ENCODE measurements at regions not wholly inside any gene's neighbourhood (a gene's known extent, or its start where the extent isn't known, plus 50 kb on each side); places are given as distances from the start of the nearest gene placed in this dataset.
"Not testable (repeated sequence)": the region's sequence is repeated elsewhere in the genome, so short reads cannot be mapped to it uniquely, and the experiment has no call there.

GRCh38 chr6:146939456-146939855, 264.8 kb upstream of the STXBP5 start:
- DNase-seq: not testable (repeated sequence)

DNA sequence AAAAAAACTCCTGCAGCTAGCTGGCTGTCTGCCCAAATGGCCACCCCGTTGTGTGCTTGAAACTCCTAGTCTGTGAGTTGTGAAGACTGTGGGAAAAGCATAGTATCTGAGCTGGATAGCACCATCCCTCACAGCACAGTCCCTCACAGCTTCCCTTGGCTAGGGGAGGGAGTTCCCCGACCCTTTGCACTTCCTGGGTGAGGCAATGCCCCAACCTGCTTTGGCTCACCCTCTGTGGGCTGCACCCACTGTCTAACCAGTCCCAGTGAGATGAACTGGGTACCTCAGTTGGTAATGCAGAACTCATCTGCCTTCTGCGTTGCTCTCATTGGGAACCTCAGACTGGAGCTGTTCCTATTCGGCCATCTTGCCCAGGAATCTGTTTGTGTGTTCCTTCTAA, 260.6 kb upstream of the STXBP5 start:
- no peak for DNase-seq

- DNase-seq: no peak
Measured at GRCh38 chr6:146944077-146944476, 260.1 kb upstream of the STXBP5 start.

DNA sequence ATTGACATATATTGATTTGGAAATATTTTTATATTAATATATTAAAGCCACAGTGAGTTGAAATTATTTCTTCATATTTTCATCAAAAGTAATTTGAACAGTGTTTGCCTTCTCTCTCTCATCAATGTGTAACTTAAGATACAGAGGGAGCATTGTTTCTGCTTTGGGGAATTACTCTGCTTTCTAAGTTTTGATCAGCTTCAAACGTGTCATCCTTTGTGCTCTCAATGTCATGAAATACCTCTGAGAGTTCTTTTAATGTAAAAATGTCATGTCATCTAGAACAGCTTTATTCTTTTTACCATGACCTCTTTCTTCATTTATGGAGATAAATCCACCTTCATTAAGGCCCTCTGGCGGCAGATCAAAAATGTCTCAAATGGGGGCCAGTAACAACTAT, 259.4 kb upstream of the STXBP5 start:
- no peak for DNase-seq

- no peak for DNase-seq
Measured at GRCh38 chr6:146946559-146946958, 257.7 kb upstream of the STXBP5 start.

DNA sequence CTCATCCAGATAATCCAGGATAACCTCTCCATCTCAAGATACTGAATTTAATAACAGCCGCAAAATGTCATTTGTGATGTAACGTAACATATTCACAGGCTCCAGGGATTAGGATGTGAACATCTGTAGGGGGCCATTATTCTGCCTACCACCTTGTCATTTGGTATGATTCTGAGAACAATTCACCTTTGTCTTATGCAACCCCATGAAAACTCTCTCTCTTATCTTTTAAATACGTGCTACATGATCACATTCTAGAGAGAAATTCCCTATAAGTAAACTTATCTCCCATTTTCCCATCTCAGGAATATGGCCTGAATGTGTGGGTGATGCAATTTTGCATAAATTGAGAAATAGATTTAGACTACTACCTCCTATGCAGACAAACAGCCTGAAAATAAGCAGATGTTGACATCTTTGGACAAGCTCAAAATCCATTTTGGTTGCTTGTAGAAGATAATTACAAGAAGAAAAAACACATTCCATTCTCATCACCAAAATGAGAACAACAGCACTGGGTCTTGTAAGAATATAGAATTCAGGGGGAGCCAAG, 255.4 kb upstream of the STXBP5 start:
- DNase-seq: no peak

DNA sequence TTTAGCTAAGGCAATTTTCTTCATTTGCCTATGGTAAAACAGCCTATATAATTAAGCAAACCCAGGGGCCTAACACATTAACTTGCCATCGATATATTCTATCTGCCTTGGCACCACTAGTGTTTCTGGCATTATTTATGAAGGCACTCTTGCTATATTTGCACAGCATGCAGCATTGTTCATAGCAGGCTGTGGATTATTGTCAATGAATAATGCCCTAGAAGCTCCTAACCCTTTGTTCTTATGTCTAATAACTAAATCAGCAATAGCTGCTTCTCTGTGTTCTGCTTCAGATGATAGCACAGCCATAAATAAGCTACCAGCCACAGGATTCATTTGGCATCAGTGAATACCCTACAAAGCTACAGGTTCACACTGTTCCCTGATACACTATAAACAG, 254.8 kb upstream of the STXBP5 start:
- DNase-seq: no peak

DNA sequence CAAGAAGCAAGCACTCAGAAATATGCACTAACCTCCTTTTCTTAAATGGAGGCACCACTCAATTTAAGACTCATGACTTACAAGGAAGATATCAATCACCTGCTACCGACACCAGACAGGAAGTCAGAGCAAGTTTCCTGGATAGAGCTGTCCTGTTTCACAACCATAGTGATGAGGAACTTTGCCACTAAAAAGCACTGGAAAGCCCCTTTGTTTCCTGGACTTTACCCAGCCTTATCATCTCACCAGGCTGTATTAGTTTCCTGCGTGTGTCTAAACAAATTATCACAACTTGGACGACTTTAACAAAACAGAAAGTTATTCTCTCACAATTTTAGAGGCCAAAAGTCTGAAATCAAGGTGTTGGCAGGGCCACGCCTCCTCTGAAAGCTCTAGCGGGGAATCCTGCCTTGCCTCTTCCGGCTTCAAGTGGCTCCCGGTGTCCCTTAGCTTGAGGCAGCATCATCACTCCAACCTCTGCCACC, 253.8 kb upstream of the STXBP5 start:
- no peak for DNase-seq

DNA sequence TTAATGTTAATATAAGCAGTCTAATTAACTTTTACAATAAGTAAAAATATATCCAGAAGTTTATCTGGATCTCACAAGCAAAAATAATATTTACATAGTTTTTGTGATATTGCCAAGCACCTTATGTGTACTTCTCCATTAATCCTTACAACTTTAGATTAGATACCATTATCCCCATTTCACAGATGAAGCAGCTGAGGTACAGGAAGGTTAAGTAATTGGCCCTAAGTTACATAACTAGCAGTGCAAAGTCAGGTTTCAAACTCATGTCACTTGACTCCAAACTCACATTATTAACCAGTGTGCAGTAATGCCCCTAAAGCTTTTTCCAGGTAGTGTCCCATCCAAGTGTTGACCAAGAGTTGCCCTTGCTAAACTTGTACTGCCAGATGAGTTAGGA, 248.6 kb upstream of the STXBP5 start:
- no peak for DNase-seq

DNA sequence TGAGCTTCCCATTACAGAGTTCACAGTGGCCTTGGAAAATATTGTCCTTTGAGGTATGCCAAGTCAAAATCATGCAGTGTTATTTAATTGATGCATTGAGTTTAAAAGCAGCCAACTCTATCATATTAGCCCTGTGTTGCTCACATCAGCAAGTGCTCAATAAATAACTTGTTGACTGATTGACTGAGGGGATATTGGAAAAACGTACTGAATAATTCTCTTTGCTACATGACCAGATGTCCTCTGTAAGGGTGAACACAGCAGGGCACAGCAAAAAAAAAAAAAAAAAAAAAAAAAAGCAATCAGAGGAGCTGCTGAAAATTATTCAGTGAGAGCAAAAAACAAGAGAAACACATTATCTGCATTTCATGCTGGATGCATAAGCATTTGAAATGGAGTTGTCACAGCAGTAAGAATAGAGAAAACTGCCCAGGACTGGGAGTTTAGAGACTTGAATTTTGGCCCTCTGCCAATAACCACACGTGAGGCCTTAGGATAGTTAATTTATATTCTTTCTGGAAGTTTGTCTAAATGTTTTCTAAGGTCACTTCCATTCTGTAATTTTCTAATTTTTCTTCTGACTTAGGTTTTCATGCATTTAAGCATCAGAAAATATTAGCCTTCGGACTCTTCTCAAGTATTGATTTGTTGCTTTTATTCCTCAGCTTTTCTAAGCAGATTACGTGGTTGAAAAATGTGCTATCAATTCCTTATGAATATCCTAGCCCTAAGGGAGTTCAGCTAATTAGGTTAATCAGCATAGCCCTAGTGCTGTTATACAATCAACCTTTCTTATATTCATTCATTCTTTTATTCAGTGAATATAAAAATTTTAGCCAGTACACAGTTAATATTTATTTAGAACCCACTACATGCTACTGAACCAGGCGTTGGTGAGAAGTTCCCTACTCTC, 246.8 kb upstream of the STXBP5 start:
- no peak for DNase-seq

- no peak for DNase-seq
Measured at GRCh38 chr6:146961831-146962230, 242.4 kb upstream of the STXBP5 start.

GRCh38 chr6:146962329-146962728, 241.9 kb upstream of the STXBP5 start:
- no peak for DNase-seq

DNA sequence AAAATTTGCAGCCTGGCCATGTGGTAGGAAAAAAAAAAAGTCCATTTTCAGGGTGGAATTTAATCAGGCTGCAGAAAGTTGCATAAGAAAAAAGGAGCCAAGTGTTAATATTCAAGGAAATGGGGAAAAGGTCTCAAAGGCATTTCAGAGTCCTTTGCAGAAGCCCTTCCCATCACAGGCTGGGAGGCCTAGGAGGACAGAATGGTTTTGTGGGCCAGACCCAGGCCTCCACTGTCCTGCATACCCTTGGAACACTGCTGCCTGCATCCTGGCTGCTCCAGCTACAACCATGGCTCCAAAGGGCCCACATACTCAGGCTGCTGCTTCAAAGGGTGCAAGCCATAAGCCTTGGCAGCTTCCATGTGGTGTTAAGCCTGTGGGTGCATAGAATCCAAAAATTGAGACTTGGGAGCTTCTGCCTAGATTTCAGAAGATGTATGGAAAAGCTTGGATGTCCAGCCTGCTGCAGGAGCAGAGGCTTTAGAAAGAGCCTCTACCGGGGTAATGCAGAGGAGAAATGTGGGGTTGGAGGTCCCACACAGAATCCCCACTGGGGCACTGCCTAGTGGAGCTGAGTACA, 239.0 kb upstream of the STXBP5 start:
- no peak for DNase-seq

DNA sequence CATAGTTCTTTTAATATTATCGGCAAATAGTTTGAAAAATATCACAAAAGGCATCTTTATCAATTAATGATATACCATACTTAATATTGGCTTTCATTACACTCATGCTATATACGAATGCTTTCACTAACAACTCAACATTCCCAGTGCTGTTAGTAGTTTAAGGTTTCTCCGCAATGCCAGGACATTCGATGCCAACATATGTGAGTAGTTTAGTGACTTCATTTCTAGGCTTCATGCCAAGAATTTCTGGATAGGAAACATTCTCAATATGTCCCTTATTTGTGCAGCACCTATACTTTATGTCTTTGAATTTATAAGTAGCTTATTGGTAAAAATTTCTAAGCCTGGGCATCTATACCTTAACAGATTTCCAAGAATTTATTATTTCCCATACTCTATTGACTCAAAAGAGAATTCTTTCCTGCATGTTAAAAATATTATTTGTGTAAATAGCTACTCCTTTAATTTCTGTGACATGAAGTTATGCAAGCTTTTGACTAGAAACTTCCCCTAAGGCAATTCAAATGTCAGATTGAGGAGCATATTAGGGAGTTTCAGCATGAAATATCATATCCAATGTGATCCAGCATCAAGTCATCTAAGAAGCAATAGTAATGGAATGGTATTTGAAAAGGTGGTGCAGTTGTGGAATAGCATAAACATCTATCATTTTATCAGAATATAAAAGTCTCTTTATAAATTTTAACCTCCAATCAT, 236.0 kb upstream of the STXBP5 start:
- DNase-seq: no peak

GRCh38 chr6:146972546-146972945, 231.7 kb upstream of the STXBP5 start:
- DNase-seq: no peak

- DNase-seq: no peak
Measured at GRCh38 chr6:146974351-146974750, 229.9 kb upstream of the STXBP5 start.

GRCh38 chr6:146975093-146975492, 229.1 kb upstream of the STXBP5 start:
- DNase-seq: no peak

DNA sequence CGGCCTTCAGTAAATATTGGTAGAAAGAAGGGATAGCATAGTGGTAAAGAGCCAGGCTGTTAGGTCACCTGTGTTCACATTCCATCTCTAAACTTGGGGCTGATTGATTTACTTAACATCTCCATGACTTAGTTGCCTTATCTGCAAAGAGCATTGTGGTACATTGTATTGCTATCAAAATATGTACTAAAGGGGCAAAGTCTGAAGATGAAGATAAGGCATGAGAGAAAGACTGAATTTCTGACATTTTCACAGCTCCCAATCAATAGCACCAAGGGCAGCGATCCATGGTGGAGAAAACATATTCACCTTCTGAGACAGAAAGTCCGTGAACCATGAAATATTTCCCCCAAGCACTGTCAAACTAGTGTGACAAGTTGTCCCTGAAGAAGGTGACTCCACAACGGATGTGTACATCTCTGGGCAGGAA, 223.3 kb upstream of the STXBP5 start:
- DNase-seq: no peak

- DNase-seq: no peak
Measured at GRCh38 chr6:146981981-146982380, 222.2 kb upstream of the STXBP5 start.

GRCh38 chr6:146984251-146984924, 219.8 kb upstream of the STXBP5 start:
- no peak for DNase-seq

GRCh38 chr6:146985111-146985510, 219.1 kb upstream of the STXBP5 start:
- no peak for DNase-seq

DNA sequence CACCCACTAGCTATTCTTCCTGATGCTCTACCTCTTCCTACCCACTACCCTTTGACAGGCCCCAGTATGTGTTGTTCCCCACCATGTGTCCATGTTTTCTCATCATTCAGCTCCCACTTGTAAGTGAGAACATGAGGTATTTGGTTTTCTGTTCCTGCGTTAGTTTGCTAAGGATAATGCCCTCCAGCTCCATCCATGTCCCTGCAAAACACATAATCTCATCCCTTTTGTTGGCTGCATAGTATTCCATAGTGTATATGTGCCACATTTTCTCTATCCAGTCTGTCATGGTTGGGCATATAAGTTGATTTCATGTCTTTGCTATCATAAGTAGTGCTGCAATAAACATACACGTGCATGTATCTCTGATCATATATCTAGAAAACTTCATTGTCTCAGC, 218.3 kb upstream of the STXBP5 start:
- DNase-seq: no peak

- not testable (repeated sequence) for DNase-seq
Measured at GRCh38 chr6:146987938-146988337, 216.3 kb upstream of the STXBP5 start.

Data from CD4-positive, alpha-beta T cell treated with Interleukin-15 for 1 hour (primary cell).